ENCODE measurements at regions not wholly inside any gene's neighbourhood (a gene's known extent, or its start where the extent isn't known, plus 50 kb on each side); places are given as distances from the start of the nearest gene placed in this dataset.

DNA sequence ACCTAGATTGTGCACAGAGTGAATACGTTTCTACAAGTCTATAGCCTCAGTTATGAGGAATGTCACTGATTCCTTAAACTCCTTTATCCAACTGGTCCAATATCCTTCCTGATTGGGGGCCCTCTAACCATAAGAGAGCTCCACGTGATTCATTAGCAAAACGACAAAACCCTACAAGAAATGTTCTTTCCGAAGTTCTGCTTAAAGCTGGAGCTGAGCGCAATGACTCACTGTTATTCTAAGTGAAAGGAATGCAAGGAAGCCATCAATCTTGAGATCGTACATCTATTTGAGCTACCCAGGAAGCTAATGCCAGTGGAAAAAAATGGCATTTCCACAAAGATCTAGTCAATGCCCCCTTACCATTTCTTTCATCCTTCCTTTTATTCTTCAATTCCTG lies 354.9 kb upstream of the CDH20 start:
- DNase-seq (no peak), ATAC-seq (no peak)
- Histone ChIP-seq H3K4me3 (ENCODE audit: low read length) (no peak overlapping the region), H3K27ac (ENCODE audit: low read length) (no peak overlapping the region), H3K9me3 (ENCODE audit: control insufficient read depth, insufficient read depth, low read length) (no peaks in the 10 kb centered on the region), H3K27me3 (ENCODE audit: control insufficient read depth, insufficient read depth, low read length) (no peaks in the 10 kb centered on the region), H3K4me1 (ENCODE audit: control insufficient read depth, insufficient read depth, low read length) (no peaks in the 10 kb centered on the region), H3K36me3 (ENCODE audit: control insufficient read depth, insufficient read depth, low read length) (no peaks in the 10 kb centered on the region)
- TF ChIP-seq, protein P1, sequence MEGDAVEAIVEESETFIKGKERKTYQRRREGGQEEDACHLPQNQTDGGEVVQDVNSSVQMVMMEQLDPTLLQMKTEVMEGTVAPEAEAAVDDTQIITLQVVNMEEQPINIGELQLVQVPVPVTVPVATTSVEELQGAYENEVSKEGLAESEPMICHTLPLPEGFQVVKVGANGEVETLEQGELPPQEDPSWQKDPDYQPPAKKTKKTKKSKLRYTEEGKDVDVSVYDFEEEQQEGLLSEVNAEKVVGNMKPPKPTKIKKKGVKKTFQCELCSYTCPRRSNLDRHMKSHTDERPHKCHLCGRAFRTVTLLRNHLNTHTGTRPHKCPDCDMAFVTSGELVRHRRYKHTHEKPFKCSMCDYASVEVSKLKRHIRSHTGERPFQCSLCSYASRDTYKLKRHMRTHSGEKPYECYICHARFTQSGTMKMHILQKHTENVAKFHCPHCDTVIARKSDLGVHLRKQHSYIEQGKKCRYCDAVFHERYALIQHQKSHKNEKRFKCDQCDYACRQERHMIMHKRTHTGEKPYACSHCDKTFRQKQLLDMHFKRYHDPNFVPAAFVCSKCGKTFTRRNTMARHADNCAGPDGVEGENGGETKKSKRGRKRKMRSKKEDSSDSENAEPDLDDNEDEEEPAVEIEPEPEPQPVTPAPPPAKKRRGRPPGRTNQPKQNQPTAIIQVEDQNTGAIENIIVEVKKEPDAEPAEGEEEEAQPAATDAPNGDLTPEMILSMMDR (IDR thresholded peaks at IDR 0.05), result no peak
- H3K4me3 Mint-ChIP-seq, result no peak overlapping the region
- intact Hi-C loops (cut with micrococcal nuclease), result no loop called here
- no peak overlapping the region for H3K27ac Mint-ChIP-seq
- H3K4me1 Mint-ChIP-seq, result no peaks in the 10 kb centered on the region
- H3K27me3 Mint-ChIP-seq (ENCODE audit: low read depth in 2 of 2), result no peaks in the 10 kb centered on the region
- WGBS (ENCODE audit: insufficient coverage), result 16% methylated on average over 6 of the region's 6 CpGs
- H3K9me3 Mint-ChIP-seq, result peaks cover 8 to 11% of the 10 kb centered on the region in 2 donors
- H3K36me3 Mint-ChIP-seq, result no peaks in the 10 kb centered on the region

DNA sequence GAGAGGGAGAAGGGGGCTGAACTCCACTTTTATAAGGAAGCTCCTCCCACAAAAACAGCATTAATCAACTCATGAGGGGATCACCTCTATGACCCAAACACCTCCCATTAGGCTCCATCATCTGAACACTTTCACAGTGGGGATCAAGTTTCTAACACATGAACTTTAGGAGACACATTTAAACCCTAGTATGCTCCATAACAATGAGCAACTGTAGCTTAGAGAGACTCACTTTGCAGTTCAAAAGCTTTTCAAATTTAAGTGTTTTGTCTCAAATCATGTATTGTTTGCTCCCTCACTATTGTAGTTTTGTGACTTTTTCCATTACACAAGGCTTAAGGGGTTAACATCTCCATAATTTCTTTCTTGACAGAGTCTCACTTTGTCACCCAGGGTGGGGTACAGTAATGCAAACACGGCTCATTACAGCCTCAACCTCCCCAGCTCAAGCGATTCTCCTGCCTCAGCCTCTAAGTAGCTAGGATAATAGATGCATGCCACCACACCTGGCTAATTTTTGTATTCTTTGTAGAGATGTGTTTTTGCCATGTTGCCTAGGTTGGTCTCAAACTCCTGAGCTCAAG lies 352.7 kb upstream of the CDH20 start:
- H3K4me1 ChIP-seq (ENCODE audit: control insufficient read depth, insufficient read depth, low read length), result no peaks in the 10 kb centered on the region
- Mint-ChIP-seq H3K36me3 (no peaks in the 10 kb centered on the region), H3K4me1 (no peaks in the 10 kb centered on the region), H3K4me3 (no peak overlapping the region), H3K27me3 (ENCODE audit: low read depth in 2 of 2) (no peaks in the 10 kb centered on the region), H3K9me3 (peaks cover 6 to 11% of the 10 kb centered on the region in 2 donors), H3K27ac (no peak overlapping the region)
- TF ChIP-seq, protein P1 (IDR thresholded peaks at IDR 0.05), result no peak
- 94% methylated on average over 2 of the region's 2 CpGs for WGBS (ENCODE audit: insufficient coverage)
- ATAC-seq (no peak), DNase-seq (no peak)
- H3K9me3 ChIP-seq (ENCODE audit: control insufficient read depth, insufficient read depth, low read length), result peaks cover under 1% of the 10 kb centered on the region
- no peaks in the 10 kb centered on the region for H3K27me3 ChIP-seq (ENCODE audit: control insufficient read depth, insufficient read depth, low read length)
- no peaks in the 10 kb centered on the region for H3K36me3 ChIP-seq (ENCODE audit: control insufficient read depth, insufficient read depth, low read length)
- H3K27ac ChIP-seq (ENCODE audit: low read length), result no peak overlapping the region
- intact Hi-C loops (cut with micrococcal nuclease), result no loop called here
- no peak overlapping the region for H3K4me3 ChIP-seq (ENCODE audit: low read length)

DNA sequence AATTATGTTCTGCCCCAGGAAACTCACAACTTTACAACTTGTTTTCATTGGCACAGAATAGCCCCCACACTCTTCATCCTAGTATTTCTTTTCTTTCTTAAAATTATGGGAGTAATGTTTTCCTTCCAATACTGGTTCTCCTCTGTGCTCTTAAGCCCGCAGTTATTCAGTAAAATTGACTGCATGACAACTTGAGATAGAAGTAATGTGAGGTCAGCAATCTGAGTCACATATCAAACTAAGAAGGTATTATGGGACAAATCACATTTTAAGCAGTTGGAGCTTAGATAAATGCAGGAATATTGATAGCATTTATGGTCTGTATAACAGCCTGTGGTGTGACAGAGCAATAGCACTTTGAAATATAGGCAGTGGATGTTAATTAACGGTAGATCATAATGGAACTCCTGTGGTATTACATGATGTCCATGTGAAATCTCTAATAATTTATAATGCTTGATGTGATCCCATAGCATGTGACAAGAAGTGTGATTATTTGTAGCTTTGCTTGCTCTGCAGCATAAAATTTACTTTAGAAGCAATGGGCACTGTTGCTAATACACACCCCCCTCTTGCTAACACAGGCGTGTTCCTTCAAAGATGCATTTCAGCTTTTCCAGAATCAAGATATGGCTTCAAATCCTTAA lies 351.4 kb upstream of the CDH20 start:
- Mint-ChIP-seq H3K9me3 (peaks cover 10 to 18% of the 10 kb centered on the region in 2 donors), H3K4me1 (no peaks in the 10 kb centered on the region), H3K36me3 (no peaks in the 10 kb centered on the region), H3K4me3 (no peak overlapping the region), H3K27ac (no peak overlapping the region), H3K27me3 (ENCODE audit: low read depth in 2 of 2) (no peaks in the 10 kb centered on the region)
- DNase-seq, result no peak
- WGBS (ENCODE audit: insufficient coverage), result 91% methylated on average over 3 of the region's 3 CpGs
- no peak for ATAC-seq
- H3K27ac ChIP-seq (ENCODE audit: low read length), result no peak overlapping the region
- TF ChIP-seq, protein P1 (IDR thresholded peaks at IDR 0.05), result no peak
- H3K9me3 ChIP-seq (ENCODE audit: control insufficient read depth, insufficient read depth, low read length), result peaks cover 4% of the 10 kb centered on the region
- H3K36me3 ChIP-seq (ENCODE audit: control insufficient read depth, insufficient read depth, low read length), result no peaks in the 10 kb centered on the region
- no peaks in the 10 kb centered on the region for H3K4me1 ChIP-seq (ENCODE audit: control insufficient read depth, insufficient read depth, low read length)
- intact Hi-C loops (cut with micrococcal nuclease), result no loop called here
- no peak overlapping the region for H3K4me3 ChIP-seq (ENCODE audit: low read length)
- H3K27me3 ChIP-seq (ENCODE audit: control insufficient read depth, insufficient read depth, low read length), result no peaks in the 10 kb centered on the region

DNA sequence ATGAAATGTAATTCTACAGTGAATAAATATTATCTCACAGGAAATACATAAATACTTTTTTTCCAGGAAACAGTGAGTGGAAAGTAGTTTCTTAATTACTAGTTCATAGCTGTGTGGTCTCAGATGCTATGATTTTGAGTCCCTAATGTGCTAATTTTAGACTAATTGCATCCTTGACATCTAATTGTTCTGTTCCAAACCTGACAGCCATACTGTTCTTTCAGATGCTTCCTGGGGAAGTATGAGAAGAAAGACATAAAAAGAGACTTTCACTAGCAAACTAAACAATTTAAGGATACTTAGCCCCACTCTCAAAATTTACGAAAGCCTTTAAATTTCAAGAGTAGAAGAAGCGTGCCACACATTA lies 350.9 kb upstream of the CDH20 start:
- H3K36me3 ChIP-seq (ENCODE audit: control insufficient read depth, insufficient read depth, low read length), result no peaks in the 10 kb centered on the region
- H3K36me3 Mint-ChIP-seq, result no peaks in the 10 kb centered on the region
- H3K4me1 ChIP-seq (ENCODE audit: control insufficient read depth, insufficient read depth, low read length), result no peaks in the 10 kb centered on the region
- no peaks in the 10 kb centered on the region for H3K27me3 Mint-ChIP-seq (ENCODE audit: low read depth in 2 of 2)
- no peak overlapping the region for H3K4me3 Mint-ChIP-seq
- DNase-seq (no peak), ATAC-seq (no peak)
- no peaks in the 10 kb centered on the region for H3K27me3 ChIP-seq (ENCODE audit: control insufficient read depth, insufficient read depth, low read length)
- WGBS (ENCODE audit: insufficient coverage), result 60% methylated on average over 1 of the region's 2 CpGs
- TF ChIP-seq, protein P1 (IDR thresholded peaks at IDR 0.05), result no peak
- no peak overlapping the region for H3K27ac Mint-ChIP-seq
- peaks cover 4% of the 10 kb centered on the region for H3K9me3 ChIP-seq (ENCODE audit: control insufficient read depth, insufficient read depth, low read length)
- no peaks in the 10 kb centered on the region for H3K4me1 Mint-ChIP-seq
- H3K9me3 Mint-ChIP-seq, result peaks cover 9 to 18% of the 10 kb centered on the region in 2 donors
- no peak overlapping the region for H3K4me3 ChIP-seq (ENCODE audit: low read length)
- intact Hi-C loops (cut with micrococcal nuclease), result no loop called here
- no peak overlapping the region for H3K27ac ChIP-seq (ENCODE audit: low read length)
